CD4-positive, alpha-beta T cell treated with Interleukin-1 beta for 1 hour (primary cell): ENCODE measurements at regions not wholly inside any gene's neighbourhood (a gene's known extent, or its start where the extent isn't known, plus 50 kb on each side); places are given as distances from the start of the nearest gene placed in this dataset.

ENCODE experiments used
- DNase-seq, 2 donors: peaks; one replicate each; pipeline ENCODE4 v3.0.0-alpha.2; 2020 to 2022

GRCh38 chr1:83718338-83718737 is 280.6 kb downstream of the TTLL7 start:
- no peak for DNase-seq

- no peak for DNase-seq
Measured at GRCh38 chr1:83717785-83718184, 281.1 kb downstream of the TTLL7 start.

- no peak for DNase-seq
Measured at GRCh38 chr1:83716641-83717040, 282.3 kb downstream of the TTLL7 start.

GRCh38 chr1:83715550-83715949 is 283.4 kb downstream of the TTLL7 start:
- DNase-seq, result no peak

GRCh38 chr1:83709662-83710061 is 289.3 kb downstream of the TTLL7 start:
- DNase-seq, result no peak

GRCh38 chr1:83706354-83706938 is 292.5 kb downstream of the TTLL7 start:
- DNase-seq, result no peak

- DNase-seq, result no peak
Measured at GRCh38 chr1:83705091-83705490, 293.8 kb downstream of the TTLL7 start.

GRCh38 chr1:83704350-83704749 is 294.6 kb downstream of the TTLL7 start:
- DNase-seq, result no peak

- DNase-seq, result no peak
Measured at GRCh38 chr1:83702356-83702755, 296.6 kb downstream of the TTLL7 start.

- DNase-seq, result no peak
Measured at GRCh38 chr1:83701355-83701754, 297.6 kb downstream of the TTLL7 start.

GRCh38 chr1:83698644-83699043 is 300.3 kb downstream of the TTLL7 start:
- no peak for DNase-seq

- DNase-seq, result no peak
Measured at GRCh38 chr1:83697961-83698360, 301.0 kb downstream of the TTLL7 start.

GRCh38 chr1:83697220-83697619 is 301.7 kb downstream of the TTLL7 start:
- no peak for DNase-seq

GRCh38 chr1:83694449-83694848 is 304.5 kb downstream of the TTLL7 start:
- DNase-seq, result no peak

GRCh38 chr1:83693427-83694126 is 305.4 kb downstream of the TTLL7 start:
- DNase-seq, result no peak

- DNase-seq, result peak; percentile 2 to 6
Measured at GRCh38 chr1:83692524-83693381, 306.2 kb downstream of the TTLL7 start.

- DNase-seq, result no peak
Measured at GRCh38 chr1:83691953-83692500, 306.9 kb downstream of the TTLL7 start.

- no peak for DNase-seq
Measured at GRCh38 chr1:83689921-83690868, 308.7 kb downstream of the TTLL7 start.

- DNase-seq, result no peak
Measured at GRCh38 chr1:83682132-83682531, 316.8 kb downstream of the TTLL7 start.

- no peak for DNase-seq
Measured at GRCh38 chr1:83676106-83676505, 322.8 kb downstream of the TTLL7 start.

GRCh38 chr1:83673312-83673711 is 325.6 kb downstream of the TTLL7 start:
- DNase-seq, result no peak

GRCh38 chr1:83671586-83671985 is 327.3 kb downstream of the TTLL7 start:
- no peak for DNase-seq
